ENCODE measurements at regions not wholly inside any gene's neighbourhood (a gene's known extent, or its start where the extent isn't known, plus 50 kb on each side); places are given as distances from the start of the nearest gene placed in this dataset.

DNA sequence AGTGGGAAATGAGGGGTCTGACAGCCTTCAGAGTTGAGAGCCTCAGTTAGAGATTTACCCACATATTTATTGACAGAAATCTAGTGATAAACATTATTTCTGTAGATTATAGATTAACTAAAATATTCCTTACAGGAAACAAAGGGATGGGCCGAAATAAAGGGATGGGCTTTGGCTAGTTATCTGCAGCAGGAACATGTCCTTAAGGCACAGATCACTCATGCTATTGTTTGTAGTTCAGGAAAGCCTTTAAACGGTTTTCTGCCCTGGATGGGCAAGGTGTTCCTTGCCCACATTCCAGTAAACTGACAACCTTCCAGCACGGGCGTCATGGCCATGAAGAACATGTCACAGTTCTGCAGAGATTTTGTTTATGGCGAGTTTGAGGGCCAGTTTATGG, 154.8 kb upstream of the TOM1L1 start (continued):
- TF ChIP-seq, protein P1, sequence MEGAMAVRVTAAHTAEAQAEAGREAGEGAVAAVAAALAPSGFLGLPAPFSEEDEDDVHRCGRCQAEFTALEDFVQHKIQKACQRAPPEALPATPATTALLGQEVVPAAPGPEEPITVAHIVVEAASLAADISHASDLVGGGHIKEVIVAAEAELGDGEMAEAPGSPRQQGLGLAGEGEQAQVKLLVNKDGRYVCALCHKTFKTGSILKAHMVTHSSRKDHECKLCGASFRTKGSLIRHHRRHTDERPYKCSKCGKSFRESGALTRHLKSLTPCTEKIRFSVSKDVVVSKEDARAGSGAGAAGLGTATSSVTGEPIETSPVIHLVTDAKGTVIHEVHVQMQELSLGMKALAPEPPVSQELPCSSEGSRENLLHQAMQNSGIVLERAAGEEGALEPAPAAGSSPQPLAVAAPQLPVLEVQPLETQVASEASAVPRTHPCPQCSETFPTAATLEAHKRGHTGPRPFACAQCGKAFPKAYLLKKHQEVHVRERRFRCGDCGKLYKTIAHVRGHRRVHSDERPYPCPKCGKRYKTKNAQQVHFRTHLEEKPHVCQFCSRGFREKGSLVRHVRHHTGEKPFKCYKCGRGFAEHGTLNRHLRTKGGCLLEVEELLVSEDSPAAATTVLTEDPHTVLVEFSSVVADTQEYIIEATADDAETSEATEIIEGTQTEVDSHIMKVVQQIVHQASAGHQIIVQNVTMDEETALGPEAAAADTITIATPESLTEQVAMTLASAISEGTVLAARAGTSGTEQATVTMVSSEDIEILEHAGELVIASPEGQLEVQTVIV (IDR thresholded peaks at IDR 0.05; ENCODE audit: borderline replicate concordance, partially characterized antibody) = no peak

DNA sequence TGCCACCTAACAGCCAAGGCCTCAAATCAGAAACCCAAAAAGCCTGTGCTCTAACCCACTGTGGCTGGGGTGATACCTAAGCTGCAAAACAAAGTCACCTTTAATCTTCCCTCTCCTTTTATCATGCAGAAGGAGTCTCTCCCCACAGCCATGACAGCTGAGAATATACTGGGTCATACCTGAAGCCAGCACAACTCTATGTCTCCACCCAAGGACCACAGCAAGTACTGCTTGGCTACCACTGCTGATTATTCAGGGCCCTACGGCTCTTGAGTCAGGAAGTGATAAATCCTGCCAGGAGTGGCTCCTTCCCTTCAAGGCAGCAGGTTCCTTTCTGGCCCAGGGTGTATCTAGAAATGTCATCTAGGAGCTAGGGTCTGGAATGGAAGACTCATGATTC, 151.5 kb upstream of the TOM1L1 start:
- no peak overlapping the region for H3K4me2 ChIP-seq (ENCODE audit: control insufficient read depth, insufficient read depth)
- ChIA-PET POLR2A (no interaction called here), CTCF (no interaction called here), RAD21 (ENCODE audit: unreplicated experiment) (no interaction called here), SMC1A (ENCODE audit: uncharacterized antibody, unreplicated experiment) (no interaction called here)
- no peaks in the 10 kb centered on the region for H3K4me1 ChIP-seq (ENCODE audit: control insufficient read depth, insufficient read depth, low read length)
- TF ChIP-seq NFYB (IDR thresholded peaks at IDR 0.05; ENCODE audit: insufficient read depth, low read depth, low read length) = no peak
- no peak for TF ChIP-seq NRF1 (conservative IDR thresholded peaks at IDR 0.05; ENCODE audit: low read depth, low read length)
- TF ChIP-seq GATAD2B (conservative IDR thresholded peaks at IDR 0.05; ENCODE audit: low read depth) = no peak
- BruUV-seq (replicated peaks) = no TSS peak
- no peaks in the 10 kb centered on the region for H3K36me3 ChIP-seq (ENCODE audit: control insufficient read depth in 2 of 2, insufficient read depth in 2 of 2, low read length in 1 of 2)
- intact Hi-C loops (cut with micrococcal nuclease; ENCODE audit: unreplicated experiment) = no loop called here
- DNase-seq (ENCODE audit: low read depth, low spot score) = no peak
- WGBS (ENCODE audit: insufficient coverage, insufficient replicate concordance, low lambda C conversion rate, missing lambda C conversion rate) = 33% methylated on average over 1 of the region's 1 CpG
- H3K4me3 ChIP-seq = no peak overlapping the region
- no peaks in the 10 kb centered on the region for H4K20me1 ChIP-seq (ENCODE audit: control insufficient read depth, insufficient read depth)
- no peak overlapping the region for H3K9ac ChIP-seq (ENCODE audit: control insufficient read depth, insufficient read depth, low read length)
- no peaks in the 10 kb centered on the region for H3K27me3 ChIP-seq (replicated peaks in 1 of 2; ENCODE audit: control insufficient read depth in 2 of 2, insufficient read depth in 2 of 2, low read length in 1 of 2)
- no peak for FAIRE-seq
- in situ Hi-C loops (cut with MboI) = no loop called here
- no peaks in the 10 kb centered on the region for H3K9me3 ChIP-seq (replicated peaks; ENCODE audit: control insufficient read depth, insufficient read depth, low read length)
- no peaks in the 10 kb centered on the region for H3K79me2 ChIP-seq (ENCODE audit: control insufficient read depth, insufficient read depth, low read length)
- H3K27ac ChIP-seq (ENCODE audit: control insufficient read depth, insufficient read depth) = no peak overlapping the region
- H2AFZ ChIP-seq (ENCODE audit: control insufficient read depth, low read depth, low read length) = no peak overlapping the region
- no peak for ATAC-seq

All from GM12878 (cell line).